GM18867 (cell line): ENCODE measurements at regions not wholly inside any gene's neighbourhood (a gene's known extent, or its start where the extent isn't known, plus 50 kb on each side); places are given as distances from the start of the nearest gene placed in this dataset.

Experiments
- ATAC-seq: cut with Tn5 transposase; IDR thresholded peaks from one replicate; pipeline ENCODE4 v1.9.1; 2021; ENCODE audit warnings: mild to moderate bottlenecking, moderate library complexity; ENCODE audit not compliant: unreplicated experiment

GRCh38 chr12:92089559-92089958 lies 56.1 kb downstream of the BTG1 start:
- no peak for ATAC-seq

DNA sequence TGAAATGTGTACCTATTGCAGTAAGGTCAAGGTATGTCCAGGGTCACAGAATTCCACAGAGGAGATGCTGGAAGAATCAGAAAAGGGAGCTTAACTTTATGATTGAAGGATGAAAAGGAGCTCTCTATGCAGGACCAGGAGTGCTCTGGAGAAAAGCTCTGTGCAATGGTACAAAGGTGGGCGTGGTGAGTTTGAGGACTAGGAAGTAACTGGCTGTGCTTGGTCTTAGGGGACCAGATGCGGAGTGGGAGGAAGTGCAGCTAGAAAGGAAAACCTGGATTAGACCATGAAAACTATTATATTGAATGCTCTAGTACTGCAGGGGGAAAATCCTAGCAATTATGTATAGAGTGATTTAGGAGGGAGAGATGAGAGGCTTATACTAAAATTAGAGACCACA lies 56.8 kb downstream of the BTG1 start:
- ATAC-seq, result no peak

DNA sequence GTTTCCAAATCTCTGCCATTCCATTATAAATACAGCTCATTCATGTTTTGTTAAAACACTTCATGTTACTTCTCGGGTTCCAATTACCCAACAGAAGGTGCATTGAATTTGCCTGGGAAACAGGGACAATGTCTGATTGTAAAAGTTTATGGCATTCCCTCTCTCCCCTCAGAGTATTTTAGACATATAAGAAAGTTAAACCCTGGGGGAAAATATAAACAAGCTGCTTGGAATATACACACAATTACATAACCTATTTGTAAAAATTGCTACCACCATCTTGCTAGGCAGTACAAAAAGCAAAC lies 60.0 kb downstream of the BTG1 start:
- ATAC-seq, result no peak

- ATAC-seq, result no peak
Measured at GRCh38 chr12:92085040-92085735, 60.5 kb downstream of the BTG1 start.

GRCh38 chr12:92080911-92081285 lies 64.7 kb downstream of the BTG1 start:
- ATAC-seq, result no peak

- no peak for ATAC-seq
Measured at GRCh38 chr12:92079054-92079385, 66.6 kb downstream of the BTG1 start.

- no peak for ATAC-seq
Measured at GRCh38 chr12:92078167-92079053, 67.2 kb downstream of the BTG1 start.

DNA sequence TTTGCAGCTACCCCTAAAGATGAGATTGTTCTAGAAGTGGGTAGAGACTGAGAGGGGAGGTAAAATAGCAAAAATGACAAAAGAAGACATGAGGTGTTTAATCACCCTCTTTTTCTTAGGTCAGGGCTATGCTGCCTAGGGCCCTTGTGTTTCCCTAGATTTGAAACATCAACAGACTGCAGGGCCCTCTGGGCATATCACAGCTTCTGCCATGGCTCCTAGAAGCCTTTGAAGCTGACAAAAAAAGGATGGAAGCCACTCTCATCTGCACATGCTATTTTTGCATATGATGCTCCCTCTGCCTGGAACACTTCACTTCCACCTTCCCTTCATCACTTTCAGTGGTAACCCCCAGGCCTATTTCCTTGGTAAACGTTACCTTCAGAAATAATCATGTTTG lies 68.1 kb downstream of the BTG1 start:
- ATAC-seq, result no peak

DNA sequence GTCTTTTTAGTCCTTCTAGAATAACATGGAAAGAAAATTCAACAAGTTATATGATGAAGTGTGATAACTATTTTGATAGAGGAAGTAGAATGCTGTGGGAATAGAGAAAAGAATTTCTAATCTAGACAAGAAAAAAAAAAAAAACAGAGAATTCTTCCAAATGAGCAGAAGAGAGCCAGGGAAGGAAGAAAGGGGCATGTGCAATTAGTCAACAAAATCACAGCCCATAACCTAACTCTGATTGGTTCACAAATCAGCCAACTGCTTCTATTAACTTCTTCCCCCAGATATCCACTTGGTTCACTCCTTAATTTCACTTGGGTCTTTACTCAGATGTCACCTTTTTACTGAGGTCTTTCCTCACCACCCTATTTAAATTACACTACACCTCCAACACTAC lies 69.5 kb downstream of the BTG1 start:
- ATAC-seq, result no peak

DNA sequence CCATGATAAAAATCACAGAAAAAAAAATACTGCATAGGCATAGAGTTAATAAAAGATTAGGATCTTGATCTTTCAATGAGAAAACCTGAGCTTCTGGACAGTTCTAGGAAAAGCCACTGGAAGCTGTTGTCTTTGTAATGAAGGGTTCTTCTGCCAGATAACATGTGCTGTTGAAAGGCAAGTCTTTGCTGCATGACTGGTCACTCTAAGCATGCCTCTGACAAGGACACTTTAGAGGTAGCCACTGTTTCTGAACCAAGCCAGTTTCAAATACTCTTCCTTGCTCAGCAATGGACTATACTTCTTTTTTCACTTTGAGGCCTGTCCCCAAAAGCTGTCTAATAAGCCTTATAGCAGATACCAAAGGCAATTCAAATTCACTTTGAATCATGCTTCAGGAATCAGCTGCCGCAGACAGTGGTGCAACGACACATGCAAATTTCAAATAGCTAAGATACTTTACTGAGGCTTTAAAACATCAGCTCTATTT lies 70.2 kb downstream of the BTG1 start:
- no peak for ATAC-seq

- no peak for ATAC-seq
Measured at GRCh38 chr12:92074889-92075288, 70.8 kb downstream of the BTG1 start.

DNA sequence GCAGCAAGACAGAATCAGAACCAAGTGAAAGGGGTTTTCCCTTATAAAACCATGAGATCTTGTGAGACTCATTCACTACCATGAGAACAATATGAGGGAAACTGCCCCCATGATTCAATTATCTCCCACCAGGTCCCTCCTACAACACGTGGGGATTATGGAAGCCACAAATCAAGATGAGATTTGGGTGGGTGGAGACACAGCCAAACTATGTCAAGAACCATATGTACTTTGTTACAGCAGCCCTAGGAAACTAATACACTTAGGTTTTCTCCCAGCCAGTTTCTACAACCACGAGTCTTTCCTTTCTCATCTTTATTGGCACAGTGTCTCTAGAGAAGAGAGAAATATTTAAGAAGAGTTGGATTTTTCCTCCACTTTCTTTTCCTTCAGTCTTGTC lies 72.6 kb downstream of the BTG1 start:
- no peak for ATAC-seq

- no peak for ATAC-seq
Measured at GRCh38 chr12:92072112-92072511, 73.5 kb downstream of the BTG1 start.

DNA sequence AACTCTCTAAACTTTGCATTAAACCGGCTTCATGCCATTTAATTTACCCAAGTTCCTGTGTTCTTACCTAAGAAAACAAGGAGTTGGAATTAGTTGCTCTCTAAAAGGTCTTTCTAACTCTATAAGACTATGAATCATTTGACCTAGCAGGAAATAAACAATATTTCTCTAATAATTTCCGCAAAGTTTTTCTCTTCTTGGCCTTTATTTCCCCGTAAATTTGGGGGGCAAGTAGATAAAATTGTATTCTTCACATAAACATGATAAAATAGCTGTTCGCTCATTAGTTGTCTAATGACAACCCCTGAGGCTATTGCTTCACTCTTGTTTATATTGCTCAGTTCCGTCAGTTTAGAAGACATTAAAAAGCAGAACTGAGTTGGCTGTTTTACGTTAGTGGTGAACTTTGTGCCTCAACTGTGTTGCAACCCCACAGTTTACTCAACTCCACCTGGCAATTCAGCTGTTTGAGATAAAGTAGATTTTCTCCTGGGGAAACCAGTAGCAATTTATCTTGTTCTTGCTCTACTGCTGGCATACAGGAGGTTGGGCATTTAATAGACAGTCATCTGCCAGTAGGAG lies 74.7 kb downstream of the BTG1 start:
- no peak for ATAC-seq

DNA sequence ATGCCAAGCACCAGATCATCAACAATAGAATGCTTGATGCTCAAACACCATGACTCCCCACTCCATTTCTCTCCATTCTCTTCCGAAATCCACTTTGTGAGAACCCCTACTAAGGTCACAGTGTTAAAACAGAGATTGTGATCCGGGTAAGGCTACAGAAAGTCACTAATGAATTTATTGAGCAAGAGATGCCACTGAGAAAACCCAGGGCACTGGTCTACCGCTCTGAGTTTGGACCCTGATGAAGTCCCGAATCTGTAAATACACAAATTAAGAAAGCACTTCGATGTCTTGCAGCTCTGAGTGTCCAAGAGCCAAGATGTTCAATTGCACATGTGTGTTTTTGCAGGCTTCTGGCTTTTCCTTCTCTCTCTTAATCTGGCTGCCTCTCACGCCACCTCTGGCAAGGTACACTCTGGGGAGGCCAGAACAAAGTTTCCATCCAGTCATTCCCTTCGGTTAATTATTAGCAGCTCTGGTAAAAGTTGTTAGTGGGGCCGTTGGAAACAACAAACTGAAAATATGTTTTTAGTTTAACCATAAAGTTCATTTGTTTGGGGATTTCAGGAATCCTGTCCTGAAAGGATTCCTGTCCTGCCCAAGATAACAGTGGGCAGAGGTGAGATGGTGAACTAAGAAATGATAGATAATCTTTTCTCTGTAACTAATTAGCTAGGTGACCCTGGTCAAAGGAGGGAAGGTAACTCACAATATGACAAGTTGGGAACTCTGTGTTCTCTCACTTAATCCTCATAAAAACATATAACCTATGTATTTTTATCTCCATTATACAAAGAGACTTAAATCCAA lies 75.4 kb downstream of the BTG1 start:
- peak; percentile 50 for ATAC-seq

- no peak for ATAC-seq
Measured at GRCh38 chr12:92068459-92068858, 77.2 kb downstream of the BTG1 start.

DNA sequence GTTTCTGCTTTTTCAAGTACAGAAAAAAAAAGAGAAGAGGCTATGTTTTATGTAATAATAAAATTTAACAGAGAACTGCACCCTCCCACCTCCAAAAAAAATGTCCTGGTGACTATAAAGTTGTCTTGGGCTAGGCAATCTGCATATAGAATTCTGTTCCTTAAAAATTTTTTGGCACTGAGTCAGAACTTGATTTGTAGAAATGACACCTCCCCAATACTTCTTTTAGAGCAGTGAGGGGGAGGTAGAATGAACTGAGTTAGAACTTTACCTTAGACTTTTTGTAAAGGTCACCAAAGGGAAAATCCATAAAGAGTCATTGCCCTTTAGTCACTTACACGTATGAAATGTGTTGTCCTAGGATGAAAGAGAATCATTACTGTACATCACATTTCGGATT lies 80.0 kb downstream of the BTG1 start:
- peak; percentile 21 for ATAC-seq

GRCh38 chr12:92065018-92065499 lies 80.6 kb downstream of the BTG1 start:
- ATAC-seq, result peak; percentile 86

GRCh38 chr12:92064422-92064821 lies 81.2 kb downstream of the BTG1 start:
- ATAC-seq, result no peak

- ATAC-seq, result no peak
Measured at GRCh38 chr12:92063641-92064040, 82.0 kb downstream of the BTG1 start.
